Fibroblast of villous mesenchyme (primary cell): ENCODE measurements at regions not wholly inside any gene's neighbourhood (a gene's known extent, or its start where the extent isn't known, plus 50 kb on each side); places are given as distances from the start of the nearest gene placed in this dataset.

Experiments used
- DNase-seq: peaks from one replicate; pipeline ENCODE4 v3.0.0-alpha.2; 2010; ENCODE audit warnings: low read depth
- H3K4me3 ChIP-seq: 2 replicates; pipeline ENCODE4 v1.5.1; 2011; ENCODE audit warnings: low read depth, mild to moderate bottlenecking, low read length
- TF ChIP-seq, protein P1 (sequence below): IDR thresholded peaks from 2 replicates; pipeline ENCODE4 v1.5.1; 2012; ENCODE audit warnings: low read depth, mild to moderate bottlenecking, low read length; ENCODE audit not compliant: insufficient read depth

DNA sequence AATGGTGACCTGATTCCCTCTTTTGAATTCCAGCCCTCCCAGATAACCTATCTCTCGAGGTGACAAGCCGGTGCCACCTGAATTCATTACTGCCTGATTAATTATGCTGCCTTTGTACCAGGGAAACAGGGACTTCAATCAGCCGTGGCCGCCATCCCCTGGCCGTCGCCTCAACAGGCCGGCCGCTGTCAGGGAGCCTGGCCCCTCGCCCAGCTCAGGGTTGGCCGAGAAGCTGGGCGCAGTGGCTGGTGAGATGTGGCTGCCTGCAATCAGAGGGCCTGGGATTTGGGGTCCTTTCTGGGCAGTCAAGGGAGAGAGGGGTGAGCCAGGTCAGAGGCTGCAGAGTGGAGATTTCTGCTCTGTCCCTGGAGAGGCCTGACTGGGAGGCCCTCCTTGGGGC is 91.2 kb downstream of the KCTD15 start:
- no peak overlapping the region for H3K4me3 ChIP-seq
- TF ChIP-seq, protein P1, sequence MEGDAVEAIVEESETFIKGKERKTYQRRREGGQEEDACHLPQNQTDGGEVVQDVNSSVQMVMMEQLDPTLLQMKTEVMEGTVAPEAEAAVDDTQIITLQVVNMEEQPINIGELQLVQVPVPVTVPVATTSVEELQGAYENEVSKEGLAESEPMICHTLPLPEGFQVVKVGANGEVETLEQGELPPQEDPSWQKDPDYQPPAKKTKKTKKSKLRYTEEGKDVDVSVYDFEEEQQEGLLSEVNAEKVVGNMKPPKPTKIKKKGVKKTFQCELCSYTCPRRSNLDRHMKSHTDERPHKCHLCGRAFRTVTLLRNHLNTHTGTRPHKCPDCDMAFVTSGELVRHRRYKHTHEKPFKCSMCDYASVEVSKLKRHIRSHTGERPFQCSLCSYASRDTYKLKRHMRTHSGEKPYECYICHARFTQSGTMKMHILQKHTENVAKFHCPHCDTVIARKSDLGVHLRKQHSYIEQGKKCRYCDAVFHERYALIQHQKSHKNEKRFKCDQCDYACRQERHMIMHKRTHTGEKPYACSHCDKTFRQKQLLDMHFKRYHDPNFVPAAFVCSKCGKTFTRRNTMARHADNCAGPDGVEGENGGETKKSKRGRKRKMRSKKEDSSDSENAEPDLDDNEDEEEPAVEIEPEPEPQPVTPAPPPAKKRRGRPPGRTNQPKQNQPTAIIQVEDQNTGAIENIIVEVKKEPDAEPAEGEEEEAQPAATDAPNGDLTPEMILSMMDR = no peak

DNA sequence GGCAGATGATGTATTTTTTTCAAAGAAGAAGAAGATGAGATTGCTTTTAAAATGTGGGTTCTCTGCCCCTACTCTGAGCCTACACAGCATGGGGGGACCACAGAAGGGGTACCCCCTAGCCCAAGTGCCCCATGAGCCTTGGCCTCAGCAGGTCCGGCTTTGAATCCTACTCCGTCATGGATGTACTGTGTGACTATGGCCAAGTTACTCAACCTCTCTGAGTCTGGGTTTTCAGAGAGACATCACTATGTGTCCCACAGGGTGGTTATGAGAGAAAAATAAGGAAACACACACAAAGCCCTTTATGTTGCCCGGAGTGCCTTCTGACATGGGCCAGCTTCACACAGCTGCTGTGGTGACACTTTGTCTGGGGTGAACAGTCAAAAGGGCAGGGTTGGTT is 92.0 kb downstream of the KCTD15 start:
- TF ChIP-seq, protein P1 = no peak
- no peak for DNase-seq
- H3K4me3 ChIP-seq = no peak overlapping the region

More for the DNA sequence above, 91.2 kb downstream of the KCTD15 start:
- DNase-seq = no peak

DNA sequence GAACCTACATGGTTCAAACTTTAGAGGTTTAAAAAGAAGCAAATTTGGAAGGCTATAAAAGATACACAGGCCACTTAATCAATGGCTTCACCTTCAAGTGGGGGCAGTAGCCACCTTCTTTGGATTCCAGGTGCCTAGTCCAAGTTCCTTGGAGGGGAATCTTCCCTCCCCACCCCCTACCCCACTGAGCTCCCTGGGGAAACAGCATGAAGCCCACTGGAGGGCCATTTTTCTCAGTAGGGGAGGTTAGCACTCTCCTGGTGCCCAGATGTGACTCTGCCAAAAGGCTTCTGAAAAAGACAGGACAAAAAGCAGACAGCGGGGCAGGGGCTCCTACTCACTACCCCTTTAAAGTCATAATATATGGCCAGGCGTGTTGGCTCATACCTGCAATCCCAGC is 93.9 kb downstream of the KCTD15 start:
- H3K4me3 ChIP-seq = no peak overlapping the region
- no peak for DNase-seq
- TF ChIP-seq, protein P1 = no peak

DNA sequence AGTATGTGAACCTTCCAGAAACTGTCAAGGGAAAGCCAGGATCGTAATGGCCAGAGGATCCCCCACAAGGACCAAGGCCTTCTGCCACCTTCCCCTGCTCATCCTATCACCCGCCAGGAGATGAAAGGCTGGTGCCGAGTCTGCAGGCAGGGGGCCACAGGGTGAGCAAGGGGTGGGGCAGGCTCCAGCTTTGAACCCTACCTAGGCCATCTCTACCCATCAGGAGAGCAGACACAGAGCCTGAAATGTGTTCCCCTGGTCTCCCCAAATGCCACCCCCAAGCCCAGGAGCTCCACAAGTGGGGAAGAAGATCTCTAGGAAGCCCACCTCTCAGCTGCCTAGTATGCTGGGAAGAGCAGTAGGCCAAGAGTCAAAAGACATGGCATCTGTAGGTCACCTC is 95.1 kb downstream of the KCTD15 start:
- no peak for DNase-seq
- TF ChIP-seq, protein P1 = no peak
- no peak overlapping the region for H3K4me3 ChIP-seq

DNA sequence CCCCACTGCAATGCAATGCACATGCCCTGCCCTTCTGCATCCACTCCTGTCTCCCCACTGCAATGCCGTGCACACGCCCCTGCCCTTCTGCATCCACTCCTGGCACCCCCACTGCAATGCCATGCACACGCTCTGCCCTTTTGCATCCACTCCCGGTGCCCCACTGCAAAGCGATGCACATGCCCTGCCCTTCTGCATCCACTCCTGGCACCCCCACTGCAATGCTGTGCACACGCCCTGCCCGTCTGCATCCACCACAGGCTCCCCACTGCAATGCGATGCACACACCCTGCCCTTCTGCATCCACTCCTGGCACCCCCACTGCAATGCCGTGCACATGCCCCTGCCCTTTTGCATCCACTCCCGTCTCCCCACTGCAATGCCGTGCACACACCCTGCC is 98.1 kb downstream of the KCTD15 start:
- TF ChIP-seq, protein P1 = no peak
- DNase-seq = no peak
- H3K4me3 ChIP-seq = no peak overlapping the region

DNA sequence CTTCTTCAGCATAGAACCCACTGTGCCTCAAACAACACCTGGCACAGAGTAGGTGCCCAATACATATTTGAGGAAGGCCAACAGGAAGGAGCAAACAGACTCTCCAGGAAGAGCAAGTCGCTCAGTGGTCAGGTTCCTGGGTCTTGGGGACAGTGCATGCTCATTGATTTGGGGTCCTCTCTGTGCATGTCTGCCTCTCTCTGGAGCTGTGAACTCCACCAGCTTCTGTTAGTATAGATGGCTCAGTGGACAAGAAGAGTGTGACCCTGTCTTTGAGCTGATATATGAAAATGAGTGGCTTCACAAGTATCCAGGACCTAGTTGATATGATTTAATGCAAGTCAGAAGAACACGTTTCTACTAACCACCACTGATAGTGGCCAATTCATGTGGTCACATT is 98.7 kb downstream of the KCTD15 start:
- TF ChIP-seq, protein P1 = no peak
- DNase-seq = no peak
- no peak overlapping the region for H3K4me3 ChIP-seq

DNA sequence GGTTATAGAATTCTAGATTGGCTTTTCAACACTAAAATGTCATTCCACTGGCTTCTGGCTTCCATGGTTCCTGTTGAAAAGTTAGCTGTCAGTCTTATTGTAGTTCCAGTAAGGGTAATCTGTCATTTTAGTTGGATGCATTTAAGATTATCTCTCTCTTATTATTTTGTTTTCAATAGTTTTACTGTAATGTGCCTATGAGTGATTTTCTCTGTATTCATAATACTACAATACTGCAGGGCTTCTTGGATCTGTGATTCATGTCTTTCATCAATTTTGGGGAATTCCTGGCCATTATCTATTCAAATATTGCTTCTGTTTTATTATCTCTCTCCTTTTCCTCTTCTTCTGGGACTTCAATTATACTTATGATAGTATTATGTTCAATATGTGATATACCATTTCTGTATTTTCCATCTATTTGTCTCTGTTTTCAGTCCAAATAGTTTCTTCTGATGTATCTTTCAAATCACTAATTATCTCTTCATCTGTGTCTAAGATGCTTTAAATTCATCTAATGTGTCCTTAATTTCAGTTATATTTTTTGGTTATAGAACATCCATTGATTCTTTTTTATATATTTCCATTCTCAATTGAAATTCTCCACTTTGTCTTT is 101.5 kb downstream of the KCTD15 start:
- H3K4me3 ChIP-seq = no peak overlapping the region
- TF ChIP-seq, protein P1 = no peak
- no peak for DNase-seq
